ENCODE measurements at regions not wholly inside any gene's neighbourhood (a gene's known extent, or its start where the extent isn't known, plus 50 kb on each side); places are given as distances from the start of the nearest gene placed in this dataset.
"Not testable (repeated sequence)": the region's sequence is repeated elsewhere in the genome, so short reads cannot be mapped to it uniquely, and the experiment has no call there.

- DNase-seq (ENCODE audit: low read depth), result no peak
Measured at GRCh38 chr6:98324446-98324845, 509.9 kb upstream of the POU3F2 start.

GRCh38 chr6:98325366-98325765, 509.0 kb upstream of the POU3F2 start:
- no peak for DNase-seq (ENCODE audit: low read depth)

GRCh38 chr6:98333273-98333672, 501.1 kb upstream of the POU3F2 start:
- DNase-seq (ENCODE audit: low read depth), result no peak

DNA sequence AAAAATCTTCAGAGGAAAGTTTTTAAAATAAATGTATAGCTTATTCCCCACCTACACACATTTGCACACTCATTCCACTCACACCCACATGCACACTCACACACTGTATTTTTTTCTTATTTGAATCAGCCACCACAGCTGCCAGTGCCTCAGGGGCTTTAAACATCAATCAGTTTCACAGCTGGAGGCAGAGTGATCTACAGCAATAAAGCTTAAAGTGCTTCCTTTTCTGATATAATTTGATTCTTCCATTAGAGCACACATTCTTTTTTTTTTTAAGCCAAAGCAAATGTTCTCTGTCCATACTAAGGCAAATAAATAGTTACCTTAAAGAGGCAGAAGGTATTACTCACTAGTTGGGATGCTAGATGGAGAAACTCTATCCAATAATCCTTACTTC, 498.8 kb upstream of the POU3F2 start:
- DNase-seq (ENCODE audit: low read depth), result no peak

DNA sequence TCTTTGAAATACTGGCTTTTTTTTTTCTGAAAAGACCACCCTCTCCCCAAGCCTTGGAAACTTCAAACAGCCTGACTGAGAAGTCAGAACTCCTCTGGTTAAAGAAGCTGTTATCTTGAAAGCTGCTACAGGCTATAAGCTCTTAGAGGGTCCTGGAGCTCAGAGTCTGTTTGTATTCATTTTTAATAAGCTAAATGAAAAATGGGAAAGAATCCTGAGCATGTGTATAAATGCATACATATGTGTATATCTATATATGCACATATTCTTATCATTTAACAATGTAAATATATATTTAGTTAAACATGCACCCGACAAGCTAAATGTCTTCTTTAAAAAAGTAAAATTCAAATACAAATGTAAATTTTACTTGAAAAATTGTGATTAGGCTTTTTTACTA, 494.9 kb upstream of the POU3F2 start:
- no peak for DNase-seq (ENCODE audit: low read depth)

- no peak for DNase-seq (ENCODE audit: low read depth)
Measured at GRCh38 chr6:98343004-98343403, 491.4 kb upstream of the POU3F2 start.

- DNase-seq (ENCODE audit: low read depth), result no peak
Measured at GRCh38 chr6:98343797-98344196, 490.6 kb upstream of the POU3F2 start.

GRCh38 chr6:98352348-98352747, 482.0 kb upstream of the POU3F2 start:
- DNase-seq (ENCODE audit: low read depth), result no peak

DNA sequence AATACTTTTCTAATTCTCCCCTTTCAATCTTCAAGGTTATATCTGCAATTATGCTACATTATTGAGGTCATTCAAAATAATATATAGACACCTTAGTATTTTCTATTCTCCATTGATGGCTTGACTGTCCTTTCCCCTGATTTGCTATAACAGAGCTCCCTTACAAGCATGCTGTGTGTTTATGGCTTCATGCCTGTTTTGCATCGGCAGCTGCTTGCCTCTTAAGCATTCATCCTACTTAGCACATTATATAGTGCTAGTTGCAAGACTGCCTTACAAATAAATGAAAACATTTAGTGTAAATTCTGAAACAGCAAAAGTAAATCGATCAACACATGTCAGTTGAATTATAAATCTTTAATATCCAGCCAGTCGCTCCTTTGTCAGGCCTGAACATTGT, 476.2 kb upstream of the POU3F2 start:
- DNase-seq (ENCODE audit: low read depth), result no peak

DNA sequence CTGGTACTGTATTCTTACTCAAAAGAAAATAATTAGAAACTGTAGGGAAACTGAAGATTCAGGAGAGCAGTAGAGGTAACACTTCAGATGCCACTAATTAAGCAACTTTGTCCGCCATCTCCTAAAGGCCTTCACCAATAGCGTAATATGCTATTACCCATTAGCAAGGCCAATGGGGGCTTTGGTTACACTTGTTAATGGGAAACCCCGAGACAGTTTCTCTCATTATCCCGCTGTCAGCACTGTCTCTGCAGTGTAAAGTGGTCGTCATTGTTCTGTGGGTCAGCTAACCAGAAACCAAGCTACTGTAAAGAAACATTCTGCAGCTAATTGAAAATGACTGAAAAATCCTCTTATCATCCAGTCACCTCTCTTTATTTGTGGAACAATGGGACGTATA, 468.0 kb upstream of the POU3F2 start:
- DNase-seq (ENCODE audit: low read depth), result no peak

GRCh38 chr6:98380589-98380988, 453.8 kb upstream of the POU3F2 start:
- DNase-seq (ENCODE audit: low read depth), result no peak

- DNase-seq (ENCODE audit: low read depth), result no peak
Measured at GRCh38 chr6:98382246-98382645, 452.1 kb upstream of the POU3F2 start.

DNA sequence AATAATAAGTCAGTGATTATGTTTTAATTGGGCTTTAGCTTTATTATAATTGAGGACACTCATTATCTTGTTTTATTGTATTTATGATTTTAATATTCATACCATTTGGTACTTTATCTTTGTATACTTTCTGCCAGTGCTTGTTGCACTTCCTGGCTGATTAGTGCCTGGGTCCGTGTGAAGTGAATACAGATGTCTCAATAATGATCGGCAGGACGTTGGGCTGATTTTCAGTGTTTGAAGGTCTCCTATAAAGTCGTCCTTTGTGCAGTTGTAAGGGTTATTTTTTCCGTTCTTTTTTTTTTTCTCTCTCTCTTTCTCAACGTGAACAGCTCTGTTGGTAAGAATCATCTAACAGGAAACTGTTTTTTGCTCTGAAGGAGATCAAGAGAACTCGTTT, 450.0 kb upstream of the POU3F2 start:
- DNase-seq (ENCODE audit: low read depth), result no peak

DNA sequence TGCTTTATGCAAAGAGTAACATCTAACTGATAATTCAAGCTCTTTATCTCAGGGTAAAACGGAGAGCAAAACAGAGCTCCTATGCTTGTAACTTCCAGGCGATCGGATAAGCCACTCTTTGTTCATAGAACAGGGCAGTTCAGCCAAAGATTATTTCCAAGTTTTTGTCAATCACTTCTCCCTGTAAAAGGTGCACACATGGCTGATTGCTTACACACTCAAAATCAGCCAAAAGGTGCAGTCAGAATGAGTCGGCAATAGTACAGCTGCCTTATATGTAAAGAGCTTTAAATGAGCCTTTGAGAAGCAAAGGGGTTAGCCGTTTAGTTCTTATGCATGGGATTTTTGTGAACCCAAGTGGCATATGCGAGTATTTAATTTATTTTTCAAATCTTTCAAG, 449.6 kb upstream of the POU3F2 start:
- no peak for DNase-seq (ENCODE audit: low read depth)

DNA sequence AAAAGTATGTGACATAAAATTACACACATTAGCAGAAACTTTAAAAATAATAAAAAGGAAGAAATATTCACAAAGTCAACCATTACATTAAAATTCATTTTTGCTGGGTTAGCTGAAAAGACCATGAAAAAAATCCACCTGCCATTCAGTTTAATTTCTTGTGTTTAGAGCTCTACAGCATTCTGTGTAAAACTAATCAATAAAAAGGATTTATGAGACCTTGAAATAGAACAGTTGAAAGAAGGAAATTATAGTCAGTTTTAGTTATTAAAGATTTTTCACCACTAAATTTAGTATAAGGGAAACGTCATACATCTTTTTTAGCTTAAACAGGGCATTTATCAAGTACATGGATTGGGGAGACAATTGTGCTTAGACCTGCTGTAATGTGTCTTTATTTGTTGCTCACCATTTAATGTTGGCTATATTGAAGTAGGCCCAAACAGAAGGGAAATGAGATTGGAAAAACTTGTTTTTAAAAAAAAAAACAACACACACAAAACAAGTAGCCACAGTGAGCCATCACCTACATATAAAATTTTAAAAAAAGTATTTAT, 438.7 kb upstream of the POU3F2 start:
- no peak for DNase-seq (ENCODE audit: low read depth)

- no peak for DNase-seq (ENCODE audit: low read depth)
Measured at GRCh38 chr6:98416027-98416426, 418.3 kb upstream of the POU3F2 start.

- not testable (repeated sequence) for DNase-seq (ENCODE audit: low read depth)
Measured at GRCh38 chr6:98416497-98417158, 417.7 kb upstream of the POU3F2 start.

- DNase-seq (ENCODE audit: low read depth), result no peak
Measured at GRCh38 chr6:98433325-98434056, 400.9 kb upstream of the POU3F2 start.

- no peak for DNase-seq (ENCODE audit: low read depth)
Measured at GRCh38 chr6:98443633-98444032, 390.7 kb upstream of the POU3F2 start.

DNA sequence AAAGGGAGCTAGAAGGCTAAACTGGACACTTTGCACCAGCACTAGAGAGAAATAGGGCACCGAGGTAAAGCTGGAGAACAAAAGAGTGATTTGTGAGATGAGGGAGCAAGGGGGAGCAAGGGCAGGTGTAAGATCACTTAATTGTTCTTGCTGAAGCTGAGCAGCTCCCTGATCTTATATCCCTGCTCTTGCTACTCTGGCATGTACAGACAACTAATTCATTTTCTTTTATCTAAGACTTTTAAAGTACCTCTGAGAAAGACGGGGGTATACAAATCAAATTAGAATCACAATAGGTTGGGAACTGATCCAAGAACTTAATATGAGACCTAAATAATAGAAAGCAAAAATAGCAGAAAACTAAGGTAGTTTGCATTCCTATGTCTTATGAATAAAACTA, 381.7 kb upstream of the POU3F2 start:
- DNase-seq (ENCODE audit: low read depth), result no peak

- no peak for DNase-seq (ENCODE audit: low read depth)
Measured at GRCh38 chr6:98454809-98455322, 379.5 kb upstream of the POU3F2 start.

DNA sequence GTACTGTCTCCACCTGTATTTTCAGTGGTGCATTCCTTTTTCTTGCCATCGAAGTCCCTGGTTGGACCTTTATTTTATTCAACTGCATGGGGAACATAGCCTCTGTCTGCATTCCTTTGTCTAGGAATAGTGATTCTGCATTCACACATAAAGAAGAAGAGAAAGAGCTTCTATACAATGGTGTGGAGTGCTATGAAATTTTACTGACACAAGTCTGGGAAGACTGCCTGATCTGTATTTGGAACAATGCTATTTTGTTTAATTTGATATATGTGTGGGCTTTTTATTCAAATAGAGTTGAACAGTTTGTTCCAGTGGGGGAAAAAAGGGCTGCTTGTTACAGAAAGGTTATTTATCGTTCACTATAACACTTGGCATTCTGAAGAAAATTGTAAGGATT, 375.7 kb upstream of the POU3F2 start:
- DNase-seq (ENCODE audit: low read depth), result no peak
